ENCODE measurements at regions not wholly inside any gene's neighbourhood (a gene's known extent, or its start where the extent isn't known, plus 50 kb on each side); places are given as distances from the start of the nearest gene placed in this dataset.

DNA sequence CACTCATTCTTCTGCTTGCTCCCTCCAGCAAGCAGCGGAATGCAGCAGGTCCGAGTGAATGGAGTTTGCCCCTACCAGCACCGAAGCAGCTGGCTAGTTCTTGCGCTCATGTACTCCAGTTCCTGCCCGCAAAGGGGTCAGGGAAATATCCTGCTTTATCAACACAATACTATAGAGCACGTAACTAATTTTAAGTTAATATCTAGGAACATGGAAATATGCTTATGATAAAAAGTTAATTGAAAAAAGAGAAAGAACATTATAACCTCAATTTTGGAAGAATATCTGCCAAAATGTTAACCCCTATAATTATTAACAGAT, 195.6 kb downstream of the SNCA start:
- Histone ChIP-seq H3K27me3 (peaks cover 0 to 4% (median 0%) of the 10 kb centered on the region in 9 donors), H3K4me3 (peak overlapping the region in 7 of 12 donors; percentile 11 to 36 (median 25)), H3K4me1 (no peaks in the 10 kb centered on the region), H3K36me3 (no peaks in the 10 kb centered on the region), H3K27ac (no peak overlapping the region), H3K9me3 (no peaks in the 10 kb centered on the region)
- 27 to 50% (median 29%) methylated on average over 6 of the region's 6 CpGs for WGBS, 4 donors
- intact Hi-C loops (cut with DNase I), result loop anchor here in 2 of 10 donors (5.0 kb wide), 2 partner anchors 256 to 261 kb away; no protein-coding TSS in a partner anchor
- no peak for DNase-seq
- no peak for TF ChIP-seq POLR2A (IDR thresholded peaks at IDR 0.05)
- TF ChIP-seq, protein P1, sequence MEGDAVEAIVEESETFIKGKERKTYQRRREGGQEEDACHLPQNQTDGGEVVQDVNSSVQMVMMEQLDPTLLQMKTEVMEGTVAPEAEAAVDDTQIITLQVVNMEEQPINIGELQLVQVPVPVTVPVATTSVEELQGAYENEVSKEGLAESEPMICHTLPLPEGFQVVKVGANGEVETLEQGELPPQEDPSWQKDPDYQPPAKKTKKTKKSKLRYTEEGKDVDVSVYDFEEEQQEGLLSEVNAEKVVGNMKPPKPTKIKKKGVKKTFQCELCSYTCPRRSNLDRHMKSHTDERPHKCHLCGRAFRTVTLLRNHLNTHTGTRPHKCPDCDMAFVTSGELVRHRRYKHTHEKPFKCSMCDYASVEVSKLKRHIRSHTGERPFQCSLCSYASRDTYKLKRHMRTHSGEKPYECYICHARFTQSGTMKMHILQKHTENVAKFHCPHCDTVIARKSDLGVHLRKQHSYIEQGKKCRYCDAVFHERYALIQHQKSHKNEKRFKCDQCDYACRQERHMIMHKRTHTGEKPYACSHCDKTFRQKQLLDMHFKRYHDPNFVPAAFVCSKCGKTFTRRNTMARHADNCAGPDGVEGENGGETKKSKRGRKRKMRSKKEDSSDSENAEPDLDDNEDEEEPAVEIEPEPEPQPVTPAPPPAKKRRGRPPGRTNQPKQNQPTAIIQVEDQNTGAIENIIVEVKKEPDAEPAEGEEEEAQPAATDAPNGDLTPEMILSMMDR (IDR thresholded peaks at IDR 0.05), result no peak
- ATAC-seq, result no peak

DNA sequence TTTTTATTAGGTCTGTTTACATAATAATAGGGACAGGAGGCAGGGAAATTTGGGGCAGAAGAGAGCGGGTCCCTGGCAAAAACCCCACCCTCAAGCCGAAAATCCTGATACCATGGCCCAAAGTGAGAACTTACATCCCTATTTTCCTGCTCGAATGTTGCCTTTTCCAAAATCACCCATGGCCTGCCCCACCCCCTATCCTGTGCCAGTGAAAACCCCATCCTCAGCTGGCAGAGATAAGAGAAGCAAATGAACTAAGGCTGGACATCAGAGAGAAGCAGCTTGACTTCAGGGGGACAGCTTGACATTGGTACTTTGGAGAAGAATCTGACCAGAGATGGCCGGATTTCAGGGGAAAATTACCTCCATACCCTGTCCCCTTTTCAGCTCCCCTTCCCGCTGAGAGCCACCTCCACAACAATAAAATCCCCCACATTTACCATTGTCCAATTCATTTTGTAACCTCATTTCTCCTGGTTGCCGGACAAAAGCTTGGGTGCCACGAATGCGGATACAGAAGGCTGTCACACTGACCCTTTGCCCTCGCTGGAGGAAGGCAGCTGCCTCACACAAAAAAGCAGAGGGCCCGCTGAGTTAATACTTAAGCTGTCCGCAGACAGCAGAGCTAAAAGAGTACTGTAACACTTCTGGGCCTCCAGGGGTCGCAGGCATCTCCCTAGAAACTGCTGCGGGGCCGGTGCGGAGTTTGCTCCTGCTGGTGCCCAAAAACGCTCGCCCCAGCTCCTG, 196.2 kb downstream of the SNCA start:
- Histone ChIP-seq H3K4me1 (no peaks in the 10 kb centered on the region), H3K36me3 (no peaks in the 10 kb centered on the region), H3K9me3 (no peaks in the 10 kb centered on the region), H3K27ac (no peak overlapping the region), H3K4me3 (peak overlapping the region in 7 of 12 donors; percentile 11 to 36 (median 25)), H3K27me3 (peaks cover 0 to 4% (median 0%) of the 10 kb centered on the region in 9 donors)
- DNase-seq (peak; percentile 9 to 54 (median 41)), ATAC-seq (peak in 3 of 4 donors; percentile 69 to 80 (median 75))
- WGBS, 4 donors, result 33 to 38% (median 37%) methylated on average over 17 of the region's 17 CpGs
- TF ChIP-seq, protein P1 (IDR thresholded peaks at IDR 0.05), result peak in 11 of 12 donors; percentile 31 to 56 (median 44)
- no peak for TF ChIP-seq POLR2A (IDR thresholded peaks at IDR 0.05)
- intact Hi-C loops (cut with DNase I), result loop anchor here in 2 of 10 donors (5.0 kb wide), 2 partner anchors 257 to 262 kb away; no protein-coding TSS in a partner anchor

DNA sequence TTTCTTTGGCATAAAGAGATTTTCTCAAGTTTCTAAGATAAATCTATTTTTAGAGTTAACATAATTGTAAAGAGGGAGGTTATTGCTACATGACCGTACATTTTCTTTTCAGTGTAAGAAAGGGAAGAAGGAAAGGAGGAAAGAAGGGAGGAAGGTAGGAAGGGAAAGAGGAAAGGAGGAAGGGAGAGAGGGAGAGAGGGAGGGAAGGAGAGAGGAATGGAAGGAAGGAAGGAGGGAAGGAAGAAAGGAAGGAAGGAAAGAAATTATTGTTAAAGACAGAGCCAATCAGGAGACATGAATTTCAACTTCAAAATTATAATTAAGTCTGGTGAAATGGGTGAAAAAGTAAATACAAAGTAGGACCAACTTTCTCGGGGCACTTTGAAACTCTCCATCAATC, 197.6 kb downstream of the SNCA start:
- Histone ChIP-seq H3K4me3 (no peak overlapping the region), H3K9me3 (no peaks in the 10 kb centered on the region), H3K36me3 (no peaks in the 10 kb centered on the region), H3K27ac (no peak overlapping the region), H3K4me1 (no peaks in the 10 kb centered on the region), H3K27me3 (peaks cover 0 to 4% (median 0%) of the 10 kb centered on the region in 9 donors)
- intact Hi-C loops (cut with DNase I), result no loop called here
- 72 to 80% (median 76%) methylated on average over 2 of the region's 2 CpGs for WGBS, 4 donors
- DNase-seq, result no peak
- TF ChIP-seq POLR2A (IDR thresholded peaks at IDR 0.05), result no peak
- ATAC-seq, result no peak

DNA sequence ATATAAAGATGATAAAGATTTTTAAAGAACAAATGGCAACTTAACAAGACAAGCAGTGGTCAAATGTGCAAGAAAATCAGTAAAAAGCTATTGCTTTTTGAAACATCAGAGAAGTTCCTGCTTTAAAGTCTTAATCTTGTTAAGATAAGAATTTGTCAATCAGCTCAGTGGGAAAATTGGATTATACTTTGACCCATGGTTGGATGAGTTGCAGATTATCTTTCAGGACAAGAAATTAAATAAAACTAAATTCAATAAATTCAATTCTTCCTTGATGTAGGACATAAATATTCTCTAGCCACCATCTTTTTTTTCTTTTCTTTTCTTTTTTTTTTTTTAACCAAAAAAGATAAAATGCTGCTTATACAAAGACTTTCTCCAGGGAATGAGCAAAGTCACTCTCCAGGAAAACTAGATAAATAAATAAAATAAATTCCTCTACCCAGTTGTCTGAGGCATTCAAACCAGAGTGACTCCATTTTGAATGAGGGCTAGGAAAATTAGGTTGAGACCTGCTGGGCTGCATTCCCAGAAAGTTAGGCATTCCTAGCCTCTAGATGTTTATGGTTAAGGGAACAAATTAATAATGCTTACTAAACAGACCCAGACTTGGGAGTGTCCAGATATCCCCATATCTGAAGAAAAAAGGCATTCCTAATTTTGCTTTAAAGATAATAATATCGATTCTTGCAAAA, 211.2 kb downstream of the SNCA start:
- Histone ChIP-seq H3K27me3 (no peaks in the 10 kb centered on the region), H3K4me1 (no peaks in the 10 kb centered on the region), H3K9me3 (no peaks in the 10 kb centered on the region), H3K4me3 (no peak overlapping the region), H3K27ac (no peak overlapping the region), H3K36me3 (no peaks in the 10 kb centered on the region)
- no peak for TF ChIP-seq POLR2A (IDR thresholded peaks at IDR 0.05)
- TF ChIP-seq, protein P1 (IDR thresholded peaks at IDR 0.05), result no peak
- DNase-seq, result no peak
- 60 to 85% (median 78%) methylated on average over 1 of the region's 1 CpG for WGBS, 4 donors
- intact Hi-C loops (cut with DNase I), result no loop called here
- no peak for ATAC-seq

All from heart left ventricle (tissue), 16 donors.